Memory B cell (primary cell): ENCODE measurements at regions not wholly inside any gene's neighbourhood (a gene's known extent, or its start where the extent isn't known, plus 50 kb on each side); places are given as distances from the start of the nearest gene placed in this dataset.
A peak's percentile ranks its signal among the peaks of the same experiment; 100 is the strongest.

Source experiments
- ATAC-seq: fragments of 150-1000 bp; cut with Tn5 transposase; 2 replicates; pipeline ENCODE4 v1.10.0; 2021; ENCODE audit warnings: low read depth, mild to moderate bottlenecking, moderate library complexity
- DNase-seq, 2 donors: peaks; one replicate each; pipeline ENCODE4 v3.0.0; 2022; ENCODE audit warnings: low spot score in 2 of 2
- H3K27ac Mint-ChIP-seq: one replicate; pipeline ENCODE4 v1.8.0; 2022; ENCODE audit warnings: mild to moderate bottlenecking, moderate library complexity, mixed read lengths
- H3K27me3 Mint-ChIP-seq: one replicate; pipeline ENCODE4 v1.8.0; 2022; ENCODE audit warnings: mixed read lengths
- H3K36me3 Mint-ChIP-seq: one replicate; pipeline ENCODE4 v1.8.0; 2022; ENCODE audit warnings: mild to moderate bottlenecking, mixed read lengths
- H3K4me1 Mint-ChIP-seq: one replicate; pipeline ENCODE4 v1.8.0; 2022; ENCODE audit warnings: mixed read lengths
- H3K4me3 Mint-ChIP-seq: one replicate; pipeline ENCODE4 v1.8.0; 2022; ENCODE audit warnings: mild to moderate bottlenecking, moderate library complexity, mixed read lengths
- H3K9me3 Mint-ChIP-seq: one replicate; pipeline ENCODE4 v1.8.0; 2022; ENCODE audit warnings: mixed read lengths

GRCh38 chr6:98717322-98717877 is 117.0 kb upstream of the POU3F2 start:
- ATAC-seq (no peak), DNase-seq (no peak)
- H3K36me3 Mint-ChIP-seq = no peaks in the 10 kb centered on the region
- no peak overlapping the region for H3K4me3 Mint-ChIP-seq
- no peaks in the 10 kb centered on the region for H3K9me3 Mint-ChIP-seq
- H3K4me1 Mint-ChIP-seq = no peaks in the 10 kb centered on the region
- no peak overlapping the region for H3K27ac Mint-ChIP-seq
- H3K27me3 Mint-ChIP-seq = no peaks in the 10 kb centered on the region

DNA sequence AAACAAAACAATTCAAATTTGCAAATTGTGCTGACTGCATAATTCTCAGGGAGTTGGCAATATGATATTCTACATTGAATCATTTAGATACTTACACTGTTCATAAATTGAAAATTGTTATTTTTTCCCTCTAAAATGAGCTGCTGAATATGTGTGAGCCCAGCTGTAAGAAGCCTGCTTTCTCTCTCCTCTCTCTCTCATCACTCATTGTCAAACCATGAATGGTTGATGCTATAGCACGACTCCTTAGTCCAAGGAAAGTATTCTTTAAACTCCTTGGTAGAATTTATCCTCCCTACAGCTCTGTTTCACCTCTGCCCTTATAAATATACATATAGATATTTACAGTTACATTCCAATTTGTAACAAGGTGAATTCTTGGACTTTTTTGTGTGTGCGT is 116.4 kb upstream of the POU3F2 start:
- H3K36me3 Mint-ChIP-seq = no peaks in the 10 kb centered on the region
- ATAC-seq (no peak), DNase-seq (no peak)
- no peaks in the 10 kb centered on the region for H3K4me1 Mint-ChIP-seq
- H3K9me3 Mint-ChIP-seq = no peaks in the 10 kb centered on the region
- no peak overlapping the region for H3K4me3 Mint-ChIP-seq
- no peaks in the 10 kb centered on the region for H3K27me3 Mint-ChIP-seq
- H3K27ac Mint-ChIP-seq = no peak overlapping the region

DNA sequence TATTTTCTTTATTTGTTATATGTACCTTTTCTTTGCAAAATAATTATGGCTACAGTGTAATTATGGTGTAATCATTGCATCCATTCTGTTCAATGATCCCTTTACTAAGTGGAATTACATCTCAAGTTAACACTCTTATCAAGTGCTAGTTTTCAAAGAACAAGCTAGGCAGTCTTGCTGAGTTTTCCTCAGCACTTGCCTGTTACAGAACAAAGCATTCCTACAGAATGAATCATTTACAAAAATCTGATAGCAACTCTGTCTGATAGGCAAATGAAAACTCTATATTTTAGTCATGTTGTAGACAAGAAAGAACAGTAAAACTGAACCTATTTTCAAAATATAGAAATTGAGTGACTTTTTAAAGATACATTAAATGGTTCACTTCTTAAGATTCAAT is 109.8 kb upstream of the POU3F2 start:
- Mint-ChIP-seq H3K9me3 (no peaks in the 10 kb centered on the region), H3K36me3 (no peaks in the 10 kb centered on the region), H3K4me3 (no peak overlapping the region), H3K27me3 (no peaks in the 10 kb centered on the region), H3K27ac (no peak overlapping the region), H3K4me1 (no peaks in the 10 kb centered on the region)
- DNase-seq (no peak), ATAC-seq (no peak)

GRCh38 chr6:98747273-98747672 is 87.1 kb upstream of the POU3F2 start:
- DNase-seq (no peak), ATAC-seq (no peak)
- H3K9me3 Mint-ChIP-seq = peaks cover 2% of the 10 kb centered on the region
- no peaks in the 10 kb centered on the region for H3K4me1 Mint-ChIP-seq
- no peaks in the 10 kb centered on the region for H3K36me3 Mint-ChIP-seq
- H3K27ac Mint-ChIP-seq = no peak overlapping the region
- H3K27me3 Mint-ChIP-seq = peaks cover 3% of the 10 kb centered on the region
- H3K4me3 Mint-ChIP-seq = no peak overlapping the region

GRCh38 chr6:98747960-98748359 is 86.4 kb upstream of the POU3F2 start:
- ATAC-seq (no peak), DNase-seq (no peak)
- no peaks in the 10 kb centered on the region for H3K4me1 Mint-ChIP-seq
- no peak overlapping the region for H3K4me3 Mint-ChIP-seq
- no peak overlapping the region for H3K27ac Mint-ChIP-seq
- no peaks in the 10 kb centered on the region for H3K36me3 Mint-ChIP-seq
- peaks cover 4% of the 10 kb centered on the region for H3K27me3 Mint-ChIP-seq
- peaks cover 8% of the 10 kb centered on the region for H3K9me3 Mint-ChIP-seq

- Mint-ChIP-seq H3K36me3 (peaks cover 2% of the 10 kb centered on the region), H3K27ac (no peak overlapping the region), H3K4me1 (peaks cover 2% of the 10 kb centered on the region), H3K27me3 (peaks cover 9% of the 10 kb centered on the region), H3K4me3 (no peak overlapping the region), H3K9me3 (peaks cover 7% of the 10 kb centered on the region)
- DNase-seq (no peak), ATAC-seq (no peak)
These were observed 74.9 kb upstream of the POU3F2 start for GRCh38 chr6:98759459-98759858.

- peak overlapping the region; percentile 71 for H3K4me3 Mint-ChIP-seq
- peaks cover 5% of the 10 kb centered on the region for H3K9me3 Mint-ChIP-seq
- peaks cover 3% of the 10 kb centered on the region for H3K4me1 Mint-ChIP-seq
- peaks cover 8% of the 10 kb centered on the region for H3K27me3 Mint-ChIP-seq
- peaks cover 2% of the 10 kb centered on the region for H3K36me3 Mint-ChIP-seq
- ATAC-seq (no peak), DNase-seq (no peak)
- H3K27ac Mint-ChIP-seq = no peak overlapping the region
These were observed 69.9 kb upstream of the POU3F2 start for GRCh38 chr6:98764373-98764911.

GRCh38 chr6:98769546-98769945 is 64.8 kb upstream of the POU3F2 start:
- H3K4me3 Mint-ChIP-seq = no peak overlapping the region
- DNase-seq (no peak), ATAC-seq (no peak)
- H3K27me3 Mint-ChIP-seq = peaks cover 3% of the 10 kb centered on the region
- no peaks in the 10 kb centered on the region for H3K36me3 Mint-ChIP-seq
- peaks cover 1% of the 10 kb centered on the region for H3K9me3 Mint-ChIP-seq
- peaks cover under 1% of the 10 kb centered on the region for H3K4me1 Mint-ChIP-seq
- H3K27ac Mint-ChIP-seq = no peak overlapping the region

DNA sequence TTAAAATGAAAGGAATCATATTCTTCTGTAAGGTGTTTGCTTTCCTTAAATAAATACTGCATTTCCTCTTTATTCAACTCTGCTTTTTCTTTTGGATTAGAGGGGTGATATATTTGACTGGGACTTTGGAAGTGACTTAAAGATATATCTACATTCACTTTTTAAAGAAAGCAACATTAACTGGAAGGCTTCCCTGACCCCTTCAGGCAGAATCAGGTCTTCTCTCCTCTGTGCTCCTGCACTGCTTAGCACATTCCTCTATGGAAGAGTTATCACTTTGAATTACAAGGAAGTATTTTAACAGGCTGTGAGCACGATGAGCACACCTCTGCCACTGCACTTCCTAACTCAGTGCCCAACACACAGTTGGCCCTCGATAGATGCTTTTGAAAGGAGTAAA is 59.2 kb upstream of the POU3F2 start:
- H3K27ac Mint-ChIP-seq = no peak overlapping the region
- peaks cover 4% of the 10 kb centered on the region for H3K27me3 Mint-ChIP-seq
- no peak for DNase-seq
- H3K36me3 Mint-ChIP-seq = no peaks in the 10 kb centered on the region
- no peak overlapping the region for H3K4me3 Mint-ChIP-seq
- no peak for ATAC-seq
- no peaks in the 10 kb centered on the region for H3K9me3 Mint-ChIP-seq
- no peaks in the 10 kb centered on the region for H3K4me1 Mint-ChIP-seq

DNA sequence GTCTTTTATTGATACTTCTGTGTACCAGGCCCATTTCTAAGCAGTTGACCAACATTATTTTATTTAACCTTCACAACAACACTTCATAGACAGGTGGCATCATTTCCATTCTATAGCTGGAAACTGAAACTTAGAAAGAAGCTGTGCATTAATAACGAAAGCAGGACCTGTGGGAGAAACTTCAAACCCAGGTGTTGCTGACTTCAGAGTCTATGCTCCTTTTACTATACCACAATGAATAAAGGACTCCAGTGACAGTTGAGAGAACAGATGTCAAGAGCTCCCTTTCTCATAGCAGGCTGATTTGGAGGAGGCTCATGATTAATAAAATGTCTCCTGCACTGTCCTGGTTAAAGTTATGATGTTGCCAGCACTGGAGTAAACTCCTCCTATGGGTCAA is 56.6 kb upstream of the POU3F2 start:
- no peak for ATAC-seq

DNA sequence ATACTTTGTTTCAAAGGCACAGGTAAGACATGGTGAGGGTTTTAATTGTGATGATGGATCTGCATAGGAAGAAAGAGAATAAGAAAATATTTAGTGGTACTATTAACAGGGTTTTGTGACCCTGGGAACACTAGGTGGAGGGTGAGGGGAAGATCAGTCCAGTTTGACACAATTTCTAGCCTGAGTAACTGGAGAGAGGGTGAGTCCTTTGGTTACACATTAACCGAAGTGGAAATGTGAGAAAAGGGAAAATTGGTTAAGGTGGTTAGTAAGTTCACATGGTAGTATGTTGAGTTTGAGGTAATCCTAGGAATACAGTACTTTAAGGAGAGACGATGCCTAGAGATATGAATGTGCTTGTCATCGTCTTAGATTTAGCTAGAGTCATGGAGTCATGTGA is 54.8 kb upstream of the POU3F2 start:
- ATAC-seq (no peak), DNase-seq (no peak)
- Mint-ChIP-seq H3K4me1 (no peaks in the 10 kb centered on the region), H3K4me3 (no peak overlapping the region), H3K9me3 (no peaks in the 10 kb centered on the region), H3K27me3 (peaks cover 9% of the 10 kb centered on the region), H3K27ac (no peak overlapping the region), H3K36me3 (no peaks in the 10 kb centered on the region)

More for the DNA sequence above, 56.6 kb upstream of the POU3F2 start:
- Mint-ChIP-seq H3K4me1 (no peaks in the 10 kb centered on the region), H3K9me3 (no peaks in the 10 kb centered on the region), H3K27me3 (peaks cover 7% of the 10 kb centered on the region), H3K36me3 (no peaks in the 10 kb centered on the region), H3K27ac (no peak overlapping the region), H3K4me3 (no peak overlapping the region)
- DNase-seq = no peak

- Mint-ChIP-seq H3K36me3 (no peaks in the 10 kb centered on the region), H3K4me1 (no peaks in the 10 kb centered on the region), H3K9me3 (peaks cover 1% of the 10 kb centered on the region), H3K4me3 (no peak overlapping the region), H3K27me3 (peaks cover 12% of the 10 kb centered on the region), H3K27ac (no peak overlapping the region)
- no peak for ATAC-seq
- no peak for DNase-seq
These were observed 51.6 kb upstream of the POU3F2 start for GRCh38 chr6:98782772-98783171.

DNA sequence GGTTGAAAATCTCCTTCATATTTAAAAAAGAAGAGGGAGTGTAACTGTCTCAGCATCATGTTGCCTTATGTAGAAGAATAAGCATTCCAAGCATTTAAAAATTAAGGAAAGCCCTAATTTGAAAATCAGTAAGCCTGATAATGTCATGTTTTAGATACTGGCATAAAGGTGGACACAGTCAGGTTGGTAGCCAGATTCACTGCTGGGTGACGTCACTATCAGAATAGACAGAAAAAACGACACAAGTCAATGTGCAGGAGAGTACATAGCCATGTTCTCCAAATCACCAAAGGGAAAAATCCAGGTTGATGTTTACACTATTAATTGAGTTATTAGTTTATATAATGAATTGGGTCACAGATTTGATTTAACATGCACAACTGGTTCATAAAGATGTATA is 50.8 kb upstream of the POU3F2 start:
- Mint-ChIP-seq H3K4me3 (no peak overlapping the region), H3K9me3 (peaks cover 1% of the 10 kb centered on the region)

More for the DNA sequence above, 50.8 kb upstream of the POU3F2 start:
- no peak for DNase-seq
- H3K4me1 Mint-ChIP-seq = no peaks in the 10 kb centered on the region
- H3K27ac Mint-ChIP-seq = no peak overlapping the region
- no peak for ATAC-seq
- peaks cover 11% of the 10 kb centered on the region for H3K27me3 Mint-ChIP-seq
- no peaks in the 10 kb centered on the region for H3K36me3 Mint-ChIP-seq
